ENCODE measurements at regions not wholly inside any gene's neighbourhood (a gene's known extent, or its start where the extent isn't known, plus 50 kb on each side); places are given as distances from the start of the nearest gene placed in this dataset.
"Not testable (repeated sequence)": the region's sequence is repeated elsewhere in the genome, so short reads cannot be mapped to it uniquely, and the experiment has no call there.

DNA sequence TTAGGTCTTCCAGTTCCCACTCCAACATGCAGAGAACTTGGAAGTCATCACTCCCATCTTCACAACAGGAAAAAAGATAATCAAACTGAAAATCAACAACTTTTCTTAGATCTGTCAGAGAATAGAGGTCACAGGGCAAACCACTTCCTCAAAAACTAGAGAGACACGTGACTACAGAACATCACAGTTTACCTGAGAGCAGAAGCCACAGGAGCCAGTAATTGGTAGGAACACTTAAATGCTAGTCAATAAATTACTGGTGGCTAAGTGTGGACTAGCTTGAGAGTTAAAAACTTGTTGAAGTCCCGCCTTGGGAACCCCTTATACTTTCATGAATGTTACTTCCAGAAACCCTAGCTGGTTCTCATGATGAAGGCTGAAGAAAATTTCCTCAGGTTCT, 81.1 kb downstream of the THSD1 start:
- DNase-seq = not testable (repeated sequence)

DNA sequence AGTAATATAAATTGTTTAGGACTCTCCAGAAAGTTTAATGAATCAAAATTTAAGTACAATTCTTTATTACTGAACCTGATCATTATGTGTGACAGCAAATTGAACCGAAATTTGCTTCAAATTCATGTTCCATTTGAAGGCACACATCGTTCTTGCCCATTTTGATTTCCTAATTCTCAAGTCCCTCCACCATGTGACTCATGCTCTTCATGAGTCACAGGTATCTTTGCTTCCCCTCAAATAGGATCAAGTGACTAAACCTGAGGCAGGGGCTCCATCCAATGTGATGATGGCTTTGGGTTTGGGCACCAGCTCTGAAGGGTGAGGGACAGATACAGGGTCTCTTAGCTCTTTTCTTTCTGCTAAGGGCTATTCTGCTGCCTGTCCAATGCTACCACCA, 86.1 kb downstream of the THSD1 start:
- DNase-seq = no peak

DNA sequence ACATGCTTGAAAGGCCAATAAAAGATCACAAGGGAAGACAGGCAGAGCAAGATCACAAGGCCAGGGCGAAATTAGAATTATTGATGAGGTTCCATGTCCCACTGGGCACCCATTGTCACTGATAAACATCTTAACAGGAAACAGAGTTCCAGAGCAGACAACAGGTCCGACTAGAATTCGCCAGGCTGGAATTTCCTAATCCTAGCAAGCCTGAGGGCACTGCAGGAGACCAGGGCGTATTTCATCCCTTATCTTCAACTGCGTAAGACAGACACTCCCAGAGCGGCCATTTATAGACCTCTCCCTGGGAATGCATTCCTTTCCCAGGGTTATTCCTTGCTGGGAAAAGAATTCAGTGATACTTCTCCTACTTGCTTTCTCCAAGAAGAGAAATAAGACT, 96.1 kb downstream of the THSD1 start:
- not testable (repeated sequence) for DNase-seq

- DNase-seq = not testable (repeated sequence)
These were observed 99.6 kb downstream of the THSD1 start for GRCh38 chr13:52306336-52306735.

DNA sequence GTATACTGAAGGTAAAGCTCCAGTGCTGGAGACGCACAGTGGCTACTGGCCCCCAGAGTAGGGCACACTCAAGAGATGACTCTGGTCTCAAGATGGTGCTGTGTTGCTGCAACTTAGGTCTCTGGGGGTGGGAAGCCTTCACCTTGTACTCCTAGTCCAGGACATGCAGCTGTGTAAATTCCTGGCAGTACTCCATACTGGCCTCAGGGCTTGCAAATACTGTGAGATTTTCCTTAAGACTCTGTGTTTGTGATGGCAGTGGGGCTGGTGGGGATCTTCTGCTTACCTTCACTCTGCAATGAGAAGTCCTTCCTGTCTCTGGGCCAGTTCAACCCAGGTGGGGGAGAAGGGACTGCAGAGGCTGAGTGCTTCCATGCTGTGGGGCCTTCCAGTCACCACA, 102.9 kb downstream of the THSD1 start:
- not testable (repeated sequence) for DNase-seq

DNA sequence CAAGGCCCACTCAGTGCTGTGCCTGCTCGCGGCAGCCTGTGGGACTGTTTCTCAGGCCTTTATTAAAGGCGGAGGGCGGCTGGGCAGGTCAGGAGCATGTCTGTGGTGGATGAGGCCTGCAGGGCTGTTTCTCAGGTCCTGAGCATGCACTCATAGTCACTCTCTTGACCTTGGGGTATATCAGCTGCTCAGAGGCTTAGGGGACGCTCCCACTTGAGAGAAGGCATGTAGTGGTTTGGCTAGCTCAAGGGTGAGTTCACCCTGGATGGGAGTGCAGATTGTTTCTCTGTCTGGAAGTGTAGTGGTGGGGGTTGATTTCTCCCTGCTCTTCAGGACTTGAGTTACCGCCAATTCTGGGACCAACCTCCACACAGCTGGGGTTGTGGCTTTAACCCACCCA, 103.3 kb downstream of the THSD1 start:
- DNase-seq = not testable (repeated sequence)

DNA sequence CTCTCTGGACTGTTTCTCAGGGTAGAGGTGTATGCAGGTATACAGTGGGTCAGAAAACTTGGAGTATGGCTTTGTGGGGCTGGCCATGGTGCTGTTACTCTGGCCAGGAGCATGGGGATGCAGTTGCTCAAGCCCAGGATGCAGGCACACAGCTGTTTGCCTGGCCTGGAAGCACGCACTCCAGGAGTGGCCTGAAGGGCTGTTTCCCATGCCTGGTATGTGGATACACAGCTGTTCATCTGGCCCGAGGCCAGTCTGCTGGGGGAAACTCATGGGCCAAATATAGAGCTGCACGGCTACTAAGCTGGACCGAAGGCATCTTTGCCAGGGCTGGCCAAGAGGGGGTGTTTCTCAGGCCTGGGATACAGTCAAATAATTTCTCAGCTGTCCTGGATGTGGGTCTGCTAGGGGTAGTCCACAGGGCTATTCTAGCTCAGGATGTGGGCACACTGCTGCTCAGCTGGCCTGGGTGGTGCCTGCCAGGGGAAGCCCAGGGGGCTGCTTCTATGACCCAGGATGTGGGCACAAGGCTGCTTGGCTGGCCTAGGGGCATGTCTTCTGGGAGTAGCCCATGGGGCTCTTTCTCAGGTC, 104.1 kb downstream of the THSD1 start:
- not testable (repeated sequence) for DNase-seq

GRCh38 chr13:52298079-52298661, 107.8 kb downstream of the THSD1 start:
- DNase-seq = not testable (repeated sequence)

DNA sequence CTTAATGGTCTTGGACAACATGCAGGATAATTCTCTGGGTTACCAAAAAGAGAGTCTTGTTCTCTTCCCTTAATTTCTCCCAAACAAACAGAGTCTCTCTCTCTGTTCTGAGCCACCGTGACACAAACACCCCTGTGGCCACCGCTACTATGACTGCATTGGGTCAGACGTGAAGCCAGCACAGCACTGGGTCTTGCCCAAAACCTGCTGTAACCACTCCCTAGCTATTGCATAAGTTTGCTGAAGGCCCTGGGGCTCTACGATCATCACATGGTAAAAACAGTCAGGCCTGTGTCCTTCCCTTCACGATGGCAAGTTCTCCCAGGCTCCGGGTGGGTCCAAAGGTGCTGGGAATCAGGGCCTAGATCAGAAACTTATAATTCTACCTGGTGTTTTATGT, 117.1 kb downstream of the THSD1 start:
- DNase-seq = not testable (repeated sequence)

GRCh38 chr13:52281387-52281786, 122.0 kb upstream of the NEK3 start:
- DNase-seq = not testable (repeated sequence)

DNA sequence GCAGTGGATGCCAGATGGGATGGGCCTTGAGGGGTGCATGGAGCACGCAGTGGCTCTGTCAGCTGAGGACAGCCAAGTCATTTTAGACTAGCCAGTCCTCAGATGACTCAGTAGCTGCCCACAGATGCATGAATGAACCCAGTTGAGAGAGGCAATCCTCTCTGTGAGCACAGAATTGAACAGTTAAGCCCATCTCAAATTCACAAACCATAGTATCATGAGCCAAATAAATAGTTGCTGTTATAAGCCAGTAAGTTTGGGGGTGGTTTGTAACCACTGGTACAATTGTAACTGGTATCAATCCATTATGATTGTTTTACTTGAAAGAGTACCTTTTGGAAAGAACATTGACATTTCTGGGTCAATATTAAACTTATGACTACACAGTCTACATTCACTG, 120.0 kb upstream of the NEK3 start:
- DNase-seq = not testable (repeated sequence)

GRCh38 chr13:52254299-52254698, 94.9 kb upstream of the NEK3 start:
- DNase-seq = not testable (repeated sequence)

DNA sequence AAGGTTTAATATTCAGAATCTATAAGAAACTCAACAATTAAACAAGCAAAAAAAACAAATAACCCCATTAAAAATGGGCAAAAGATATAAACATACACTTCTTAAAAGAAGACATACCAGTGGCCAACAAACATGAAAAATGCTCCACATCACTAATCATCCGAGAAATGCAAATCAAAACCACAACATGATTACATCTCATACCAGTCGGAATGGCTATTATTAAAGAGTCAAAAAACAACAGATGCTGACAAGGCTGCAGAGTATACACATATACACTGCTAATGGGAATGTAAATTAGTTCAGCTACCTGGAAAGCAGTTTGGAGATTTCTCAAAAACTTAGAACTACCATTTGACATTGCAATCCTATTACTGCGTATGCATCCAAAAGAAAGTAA, 81.4 kb upstream of the NEK3 start:
- DNase-seq = not testable (repeated sequence)

DNA sequence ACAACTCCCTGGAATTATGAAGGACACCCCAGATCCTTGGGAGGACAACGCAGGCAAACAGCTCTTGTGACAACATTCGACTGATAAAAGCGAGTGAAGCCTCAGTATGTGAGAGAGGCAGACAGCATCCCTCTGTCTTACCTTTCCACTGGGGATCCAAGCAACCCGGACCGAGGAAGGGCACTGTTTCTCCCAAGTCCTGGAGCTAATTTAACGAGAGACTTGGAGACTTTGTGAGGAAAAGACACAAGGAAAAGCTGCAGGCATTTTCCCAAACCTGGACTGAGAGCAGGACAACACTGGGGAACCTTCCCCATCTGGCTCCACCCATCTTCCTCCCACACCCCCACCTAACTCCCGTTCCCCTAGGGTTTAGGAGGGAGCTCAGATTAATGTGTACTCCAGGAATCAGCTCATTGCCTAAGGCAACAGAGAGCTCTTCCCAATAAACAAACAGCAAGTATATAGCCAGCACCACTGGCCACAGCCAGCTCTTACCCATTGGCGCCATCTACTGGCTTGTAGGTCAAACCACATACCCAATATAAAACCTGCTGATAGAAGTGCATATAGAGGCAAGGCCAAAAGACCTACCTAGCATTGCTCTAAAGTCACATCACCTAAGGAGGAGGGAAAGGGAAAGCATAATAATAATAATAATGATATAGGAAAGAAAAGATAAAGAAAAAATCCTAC, 76.7 kb upstream of the NEK3 start:
- DNase-seq = peak; percentile 5

DNA sequence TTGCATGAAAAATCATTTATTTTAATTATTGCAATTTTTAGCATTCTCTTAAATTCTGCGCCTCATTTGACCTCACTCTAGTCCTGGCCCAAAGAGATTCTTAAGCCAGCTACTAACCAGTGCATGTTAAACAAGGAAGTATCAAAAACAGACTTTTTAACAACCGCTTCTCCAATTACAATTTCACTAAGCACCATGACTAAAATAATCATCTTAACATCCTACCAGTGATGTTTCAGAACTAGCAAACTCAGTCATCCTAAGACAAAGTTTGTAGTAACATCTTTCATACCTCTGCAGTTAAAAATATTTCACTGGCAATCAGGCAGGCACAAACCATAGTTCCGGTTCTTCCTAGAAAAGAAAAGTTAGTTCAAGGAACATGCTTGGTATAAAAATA, 75.5 kb upstream of the NEK3 start:
- not testable (repeated sequence) for DNase-seq

- DNase-seq = not testable (repeated sequence)
These were observed 63.7 kb upstream of the NEK3 start for GRCh38 chr13:52223063-52223462.

DNA sequence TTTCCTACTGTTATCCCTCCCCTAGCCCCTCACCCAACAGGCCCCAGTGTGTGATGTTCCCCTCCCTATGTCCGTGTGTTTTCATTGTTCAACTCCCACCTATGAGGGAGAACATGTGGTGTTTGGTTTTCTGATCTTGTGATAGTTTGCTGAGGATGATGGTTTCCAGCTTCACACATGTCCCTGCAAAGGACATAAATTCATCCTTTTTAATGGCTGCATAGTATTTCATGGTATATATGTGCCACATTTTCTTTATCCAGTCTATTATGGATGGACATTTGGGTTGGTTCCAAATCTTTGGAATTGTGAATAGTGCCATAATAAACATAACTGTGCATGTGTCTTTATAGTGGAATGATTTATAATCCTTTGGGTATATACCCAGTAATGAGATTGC, 54.5 kb upstream of the NEK3 start:
- DNase-seq = not testable (repeated sequence)

- DNase-seq = not testable (repeated sequence)
These were observed 53.5 kb upstream of the NEK3 start for GRCh38 chr13:52212886-52213285.

GRCh38 chr13:52211416-52211776, 52.0 kb upstream of the NEK3 start:
- not testable (repeated sequence) for DNase-seq

- not testable (repeated sequence) for DNase-seq
These were observed 51.4 kb upstream of the NEK3 start for GRCh38 chr13:52210564-52211415.
